WERI-Rb-1 (cell line): ENCODE measurements at regions not wholly inside any gene's neighbourhood (a gene's known extent, or its start where the extent isn't known, plus 50 kb on each side); places are given as distances from the start of the nearest gene placed in this dataset.

ENCODE experiments used
- DNase-seq: peaks from one replicate; pipeline ENCODE4 v3.0.0-alpha.2; 2020
- H3K27ac ChIP-seq: fragments of 250-450 bp; sonication (Bioruptor Pico); 2 replicates; pipeline ENCODE4 v1.5.1; 2020; ENCODE audit warnings: mild to moderate bottlenecking, moderate library complexity
- H3K27me3 ChIP-seq: fragments of 250-450 bp; sonication (Bioruptor Pico); 2 replicates; pipeline ENCODE4 v1.5.1; 2021; ENCODE audit warnings: mild to moderate bottlenecking, low read depth, moderate library complexity; ENCODE audit not compliant: insufficient read depth, severe bottlenecking
- H3K36me3 ChIP-seq: fragments of 250-450 bp; sonication (Bioruptor Pico); 2 replicates; pipeline ENCODE4 v1.5.1; 2020; ENCODE audit warnings: mild to moderate bottlenecking, moderate library complexity
- H3K4me3 ChIP-seq: 2 replicates; pipeline ENCODE4 v1.5.1; 2011; ENCODE audit warnings: low read depth, mild to moderate bottlenecking, control low read depth, low read length
- H3K9me3 ChIP-seq: fragments of 250-450 bp; sonication (Bioruptor Pico); 2 replicates; pipeline ENCODE4 v1.5.1; 2021; ENCODE audit warnings: mild to moderate bottlenecking, moderate library complexity; ENCODE audit not compliant: severe bottlenecking
- TF ChIP-seq, protein P1 (sequence below): IDR thresholded peaks from 2 replicates; pipeline ENCODE4 v1.5.1; 2011; ENCODE audit warnings: low read depth, mild to moderate bottlenecking, control low read depth, inconsistent platforms, low read length

DNA sequence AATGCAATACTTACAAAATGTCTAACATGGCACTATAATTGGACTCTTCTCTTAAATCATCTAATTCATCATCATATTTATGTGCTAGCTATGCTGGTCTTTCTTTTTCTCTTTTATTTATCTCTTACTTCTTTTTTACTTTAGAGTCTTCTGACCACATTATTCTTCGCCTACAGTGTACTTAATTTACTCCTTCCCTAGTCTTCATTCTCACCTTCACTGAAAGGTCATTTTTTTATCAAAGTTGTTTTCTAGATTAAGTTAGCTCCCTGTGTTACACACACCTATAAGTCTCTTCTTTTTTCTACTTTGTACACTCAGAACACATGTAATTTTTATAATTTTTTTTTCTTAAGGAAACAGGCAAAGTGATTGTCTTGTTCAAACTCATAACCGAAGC, 1351.2 kb downstream of the FSCB start:
- Histone ChIP-seq H3K27me3 (peaks cover 10% of the 10 kb centered on the region), H3K4me3 (no peak overlapping the region), H3K9me3 (no peaks in the 10 kb centered on the region), H3K36me3 (no peaks in the 10 kb centered on the region), H3K27ac (no peak overlapping the region)
- TF ChIP-seq, protein P1, sequence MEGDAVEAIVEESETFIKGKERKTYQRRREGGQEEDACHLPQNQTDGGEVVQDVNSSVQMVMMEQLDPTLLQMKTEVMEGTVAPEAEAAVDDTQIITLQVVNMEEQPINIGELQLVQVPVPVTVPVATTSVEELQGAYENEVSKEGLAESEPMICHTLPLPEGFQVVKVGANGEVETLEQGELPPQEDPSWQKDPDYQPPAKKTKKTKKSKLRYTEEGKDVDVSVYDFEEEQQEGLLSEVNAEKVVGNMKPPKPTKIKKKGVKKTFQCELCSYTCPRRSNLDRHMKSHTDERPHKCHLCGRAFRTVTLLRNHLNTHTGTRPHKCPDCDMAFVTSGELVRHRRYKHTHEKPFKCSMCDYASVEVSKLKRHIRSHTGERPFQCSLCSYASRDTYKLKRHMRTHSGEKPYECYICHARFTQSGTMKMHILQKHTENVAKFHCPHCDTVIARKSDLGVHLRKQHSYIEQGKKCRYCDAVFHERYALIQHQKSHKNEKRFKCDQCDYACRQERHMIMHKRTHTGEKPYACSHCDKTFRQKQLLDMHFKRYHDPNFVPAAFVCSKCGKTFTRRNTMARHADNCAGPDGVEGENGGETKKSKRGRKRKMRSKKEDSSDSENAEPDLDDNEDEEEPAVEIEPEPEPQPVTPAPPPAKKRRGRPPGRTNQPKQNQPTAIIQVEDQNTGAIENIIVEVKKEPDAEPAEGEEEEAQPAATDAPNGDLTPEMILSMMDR, result no peak
- DNase-seq, result no peak

DNA sequence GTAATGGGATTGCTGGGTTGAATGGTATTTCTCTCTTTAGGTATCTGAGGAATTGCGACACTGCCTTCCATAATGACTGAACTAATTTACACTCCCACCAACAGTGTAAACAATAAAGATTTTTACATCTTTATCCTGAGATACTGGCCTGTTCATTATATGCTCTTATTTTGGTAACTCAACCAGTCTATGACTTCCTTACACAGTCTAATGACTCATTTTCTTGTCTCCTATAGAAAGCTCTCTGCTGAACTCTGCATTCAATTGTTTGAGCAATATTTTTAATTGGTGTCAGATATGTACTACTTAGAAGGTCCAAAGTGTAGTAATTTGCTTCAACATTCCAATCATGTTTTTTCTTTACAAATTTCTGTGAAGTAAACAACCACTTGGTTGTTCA, 1351.8 kb downstream of the FSCB start:
- Histone ChIP-seq H3K4me3 (no peak overlapping the region), H3K36me3 (no peaks in the 10 kb centered on the region), H3K27ac (no peak overlapping the region), H3K27me3 (peaks cover 10% of the 10 kb centered on the region), H3K9me3 (no peaks in the 10 kb centered on the region)
- TF ChIP-seq, protein P1, result no peak
- DNase-seq, result no peak

DNA sequence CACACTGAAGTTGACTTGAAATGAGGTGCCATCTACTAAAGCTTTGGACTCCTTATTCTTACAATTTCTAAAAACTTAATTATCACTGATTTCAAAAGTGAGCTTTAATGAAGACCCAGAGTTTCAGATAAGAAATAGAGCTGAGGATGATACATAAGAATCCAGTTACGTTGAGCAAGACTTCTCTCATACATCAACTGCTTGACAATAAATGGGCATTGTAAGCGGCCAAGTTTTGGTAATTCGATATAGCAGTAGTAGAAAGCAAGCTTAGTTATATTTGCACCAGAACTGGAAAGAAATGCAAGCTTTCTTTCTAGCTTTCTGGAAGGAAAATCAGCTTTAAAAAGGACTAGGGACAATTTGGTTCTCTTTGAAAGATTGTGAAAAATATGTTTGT, 1359.6 kb downstream of the FSCB start:
- H3K27me3 ChIP-seq, result peaks cover 7% of the 10 kb centered on the region
- H3K27ac ChIP-seq, result no peak overlapping the region
- TF ChIP-seq, protein P1, result no peak
- H3K9me3 ChIP-seq, result no peaks in the 10 kb centered on the region
- DNase-seq, result no peak
- no peaks in the 10 kb centered on the region for H3K36me3 ChIP-seq
- H3K4me3 ChIP-seq, result no peak overlapping the region

DNA sequence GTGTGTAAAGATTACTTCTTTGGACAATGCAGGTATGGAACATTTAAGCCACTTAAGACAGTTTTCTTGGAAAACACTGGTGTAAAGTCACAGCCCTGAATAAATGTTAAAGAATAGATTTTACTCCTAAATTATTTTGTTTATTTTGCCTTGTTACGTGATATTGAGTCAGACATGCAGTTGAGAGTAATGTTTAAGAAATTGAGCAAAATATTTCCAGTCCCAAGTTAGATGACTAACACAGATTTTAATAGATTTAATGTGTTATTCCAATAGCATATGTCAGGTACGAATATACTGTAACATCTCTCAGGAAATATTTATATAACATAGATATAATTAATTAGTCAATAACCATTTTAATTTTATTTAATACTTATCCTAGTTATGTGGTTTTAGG, 1361.7 kb downstream of the FSCB start:
- H3K27ac ChIP-seq, result no peak overlapping the region
- H3K36me3 ChIP-seq, result no peaks in the 10 kb centered on the region
- H3K9me3 ChIP-seq, result no peaks in the 10 kb centered on the region
- TF ChIP-seq, protein P1, result no peak
- H3K4me3 ChIP-seq, result no peak overlapping the region
- no peak for DNase-seq
- peaks cover 12% of the 10 kb centered on the region for H3K27me3 ChIP-seq

DNA sequence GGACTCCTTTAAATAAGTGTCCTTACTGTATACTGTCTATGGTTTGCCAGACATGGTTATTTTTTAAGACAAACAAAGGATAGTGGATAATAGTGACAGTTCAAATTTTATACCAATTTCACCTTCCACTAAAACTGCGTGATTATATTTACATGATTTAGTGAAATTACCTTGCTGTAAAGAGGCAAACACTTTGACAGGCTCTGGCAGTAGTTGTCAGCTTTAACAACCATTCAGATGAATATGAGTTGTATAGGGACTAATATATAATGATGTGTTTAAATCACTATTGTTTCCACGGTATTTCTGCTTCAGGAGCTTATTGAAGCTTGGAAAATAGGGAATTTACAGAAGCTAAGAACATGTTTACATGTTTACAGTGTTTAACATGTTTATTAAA, 1364.0 kb downstream of the FSCB start:
- no peaks in the 10 kb centered on the region for H3K36me3 ChIP-seq
- TF ChIP-seq, protein P1, result no peak
- H3K9me3 ChIP-seq, result no peaks in the 10 kb centered on the region
- H3K4me3 ChIP-seq, result no peak overlapping the region
- H3K27me3 ChIP-seq, result peaks cover 12% of the 10 kb centered on the region
- no peak for DNase-seq
- H3K27ac ChIP-seq, result no peak overlapping the region

DNA sequence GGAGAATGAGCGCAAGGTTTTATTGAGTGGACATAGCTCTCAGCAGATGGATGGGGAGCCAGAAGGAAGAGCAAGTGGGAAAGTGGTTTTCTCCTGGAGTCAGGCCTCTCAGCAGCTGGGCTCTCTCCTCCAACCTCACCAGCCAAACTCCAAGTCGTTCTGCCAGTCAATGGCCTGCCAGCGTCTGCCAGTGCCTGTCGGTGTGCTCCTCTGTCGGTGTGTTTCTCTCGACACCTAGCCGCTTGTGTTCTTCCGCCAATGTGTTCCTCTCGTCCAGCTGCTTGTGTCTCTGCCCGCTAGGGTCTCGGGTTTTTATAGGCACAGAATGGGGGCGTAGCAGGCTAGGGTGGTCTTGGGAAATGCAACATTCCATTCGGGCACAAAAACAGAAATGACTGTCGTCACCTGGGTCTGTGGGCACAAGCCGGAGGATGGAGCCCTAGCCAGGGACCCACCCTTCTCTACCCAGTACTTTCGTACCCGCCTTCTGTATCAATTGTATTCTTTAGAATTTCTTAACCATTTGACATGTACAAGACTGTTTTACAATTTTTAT, 1365.4 kb downstream of the FSCB start:
- Histone ChIP-seq H3K9me3 (no peaks in the 10 kb centered on the region), H3K27me3 (peaks cover 15% of the 10 kb centered on the region), H3K27ac (no peak overlapping the region), H3K36me3 (no peaks in the 10 kb centered on the region), H3K4me3 (no peak overlapping the region)
- TF ChIP-seq, protein P1, result no peak
- DNase-seq, result no peak
